22Rv1 (cell line): ENCODE measurements at regions not wholly inside any gene's neighbourhood (a gene's known extent, or its start where the extent isn't known, plus 50 kb on each side); places are given as distances from the start of the nearest gene placed in this dataset.

Experiments used
- H3K27ac ChIP-seq: fragments of 450-650 bp; 2 replicates; pipeline ENCODE4 v1.5.1; 2017
- CTCF ChIP-seq: fragments of 450-650 bp; IDR thresholded peaks from 2 replicates; pipeline ENCODE4 v1.5.1; 2017; ENCODE audit warnings: mild to moderate bottlenecking
- ZFX ChIP-seq: fragments of 450-650 bp; IDR thresholded peaks from 2 replicates; pipeline ENCODE4 v1.6.1; 2017; ENCODE audit warnings: antibody characterized with exemption, borderline replicate concordance

GRCh38 chr11:103581760-103582159, 454.7 kb upstream of the DDI1 start:
- no peak overlapping the region for H3K27ac ChIP-seq

GRCh38 chr11:103582351-103582909, 454.0 kb upstream of the DDI1 start:
- TF ChIP-seq ZFX (no peak), CTCF (no peak)
- H3K27ac ChIP-seq, result no peak overlapping the region

More at GRCh38 chr11:103581760-103582159, 454.7 kb upstream of the DDI1 start:
- no peak for TF ChIP-seq CTCF
- TF ChIP-seq ZFX, result no peak

GRCh38 chr11:103584021-103584420, 452.4 kb upstream of the DDI1 start:
- TF ChIP-seq CTCF (no peak), ZFX (no peak)
- H3K27ac ChIP-seq, result no peak overlapping the region

GRCh38 chr11:103584720-103585119, 451.7 kb upstream of the DDI1 start:
- no peak for TF ChIP-seq CTCF
- no peak for TF ChIP-seq ZFX
- H3K27ac ChIP-seq, result no peak overlapping the region

GRCh38 chr11:103585401-103585800, 451.0 kb upstream of the DDI1 start:
- H3K27ac ChIP-seq, result no peak overlapping the region
- TF ChIP-seq CTCF (no peak), ZFX (no peak)

GRCh38 chr11:103585911-103586310, 450.5 kb upstream of the DDI1 start:
- no peak for TF ChIP-seq CTCF
- TF ChIP-seq ZFX, result no peak
- H3K27ac ChIP-seq, result no peak overlapping the region

- TF ChIP-seq CTCF (no peak), ZFX (no peak)
- peak overlapping the region; percentile 67; the same call in 1 of the 2 replicates for H3K27ac ChIP-seq
Observed at GRCh38 chr11:103586756-103587155, 449.7 kb upstream of the DDI1 start.
